GM18861 (cell line): ENCODE measurements at regions not wholly inside any gene's neighbourhood (a gene's known extent, or its start where the extent isn't known, plus 50 kb on each side); places are given as distances from the start of the nearest gene placed in this dataset.
"Not testable (repeated sequence)": the region's sequence is repeated elsewhere in the genome, so short reads cannot be mapped to it uniquely, and the experiment has no call there.

Experiments
- ATAC-seq: cut with Tn5 transposase; IDR thresholded peaks from one replicate; pipeline ENCODE4 v1.9.1; 2021; ENCODE audit not compliant: unreplicated experiment

GRCh38 chr5:120083851-120084542 is 380.1 kb upstream of the PRR16 start:
- no peak for ATAC-seq

DNA sequence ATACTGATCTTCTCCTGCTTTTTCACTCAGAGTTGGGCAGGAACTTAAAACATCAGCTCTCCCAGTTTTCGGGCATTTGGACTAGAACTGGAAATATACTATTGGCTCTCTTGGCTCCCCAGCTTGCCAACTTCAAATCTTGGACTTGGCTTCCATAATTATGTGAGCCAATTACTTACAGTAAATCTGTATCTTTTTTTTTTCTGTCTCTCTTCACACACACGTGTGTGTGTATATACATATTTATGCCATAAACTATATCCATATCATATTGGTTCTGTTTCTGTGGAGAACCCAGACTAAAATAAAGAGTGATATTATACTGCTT is 379.6 kb upstream of the PRR16 start:
- ATAC-seq: no peak

- no peak for ATAC-seq
These were observed 378.0 kb upstream of the PRR16 start for GRCh38 chr5:120086081-120086480.

DNA sequence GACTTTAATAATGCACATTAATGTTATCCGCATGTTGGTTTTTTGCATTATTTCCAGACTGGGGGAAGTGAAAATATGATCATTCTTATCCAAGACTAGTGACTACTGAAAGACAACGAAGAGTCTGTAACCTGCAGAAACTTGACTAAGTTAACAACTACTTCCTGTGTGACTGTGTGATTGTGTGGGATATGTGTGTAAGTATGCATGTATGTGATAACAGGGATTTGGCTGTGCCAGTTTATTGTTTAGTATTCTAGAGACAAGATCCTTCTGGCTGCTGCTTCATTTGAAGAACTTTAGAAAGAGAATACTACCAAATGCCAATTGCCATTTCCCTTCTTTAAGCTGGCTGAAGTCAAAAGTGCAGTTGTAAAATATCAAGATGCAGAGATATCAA is 375.7 kb upstream of the PRR16 start:
- ATAC-seq: no peak

- ATAC-seq: no peak
These were observed 375.3 kb upstream of the PRR16 start for GRCh38 chr5:120088836-120089235.

DNA sequence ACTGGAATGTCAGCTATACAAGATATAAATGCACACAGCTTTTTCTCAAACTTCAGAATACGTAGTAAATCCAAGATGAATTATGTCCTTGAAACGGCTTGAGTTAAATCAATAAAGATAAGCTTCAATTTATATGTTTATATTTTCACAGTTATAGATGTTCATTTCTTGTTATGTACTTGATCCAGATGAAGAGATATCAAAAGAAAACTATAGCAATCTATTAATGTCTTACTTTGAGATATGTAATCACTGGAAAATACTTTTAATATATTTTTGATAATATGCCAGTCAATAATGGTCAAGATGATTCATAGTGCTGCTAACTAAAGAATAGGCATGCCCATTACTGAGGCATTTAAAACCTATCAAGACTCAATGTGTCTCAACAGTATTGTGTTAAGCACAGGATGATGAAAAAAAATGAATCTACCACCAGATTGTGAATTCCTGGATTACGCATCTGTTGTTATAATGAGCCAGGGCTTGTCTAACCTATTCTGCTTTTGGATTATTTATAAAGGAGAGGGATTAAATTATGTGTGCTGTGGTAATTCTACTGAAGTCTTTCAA is 372.6 kb upstream of the PRR16 start:
- no peak for ATAC-seq

DNA sequence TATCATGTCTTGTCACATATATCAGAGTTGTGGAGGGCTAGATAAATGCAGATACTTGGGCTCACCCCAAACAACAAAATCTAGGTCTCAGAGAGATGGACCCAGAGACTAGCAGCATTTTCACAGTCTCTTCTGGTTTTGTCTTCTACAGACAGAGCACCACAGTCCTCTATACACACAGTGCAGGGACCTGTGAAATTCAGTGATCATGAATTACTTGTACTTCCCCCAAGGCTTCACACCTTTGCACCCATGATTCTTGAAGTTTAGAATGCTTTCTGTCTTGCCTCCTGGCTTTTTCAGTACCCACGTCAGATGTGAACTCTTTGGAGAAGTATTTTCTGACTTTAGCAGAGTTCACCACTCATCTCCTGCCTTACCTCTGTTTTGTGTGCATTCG is 371.5 kb upstream of the PRR16 start:
- no peak for ATAC-seq

DNA sequence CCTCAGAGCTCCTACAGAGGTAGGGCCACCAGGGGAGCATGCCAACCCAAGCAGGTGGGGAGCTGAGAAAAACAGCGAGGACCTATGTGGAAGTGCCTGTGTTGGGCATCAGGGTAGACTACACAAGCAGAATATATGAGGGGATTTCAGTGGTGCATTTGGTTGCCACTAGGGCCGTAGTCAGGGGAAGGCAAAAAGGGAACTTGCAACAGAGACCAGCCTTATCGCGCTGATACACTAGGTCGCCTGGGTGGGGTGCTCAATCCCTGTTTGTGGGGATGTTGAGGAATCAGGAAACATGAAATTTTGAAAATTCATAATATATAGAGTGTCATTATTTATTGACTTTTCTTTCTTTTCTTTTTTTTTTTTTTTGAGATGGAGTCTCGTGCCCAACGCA is 370.9 kb upstream of the PRR16 start:
- no peak for ATAC-seq

DNA sequence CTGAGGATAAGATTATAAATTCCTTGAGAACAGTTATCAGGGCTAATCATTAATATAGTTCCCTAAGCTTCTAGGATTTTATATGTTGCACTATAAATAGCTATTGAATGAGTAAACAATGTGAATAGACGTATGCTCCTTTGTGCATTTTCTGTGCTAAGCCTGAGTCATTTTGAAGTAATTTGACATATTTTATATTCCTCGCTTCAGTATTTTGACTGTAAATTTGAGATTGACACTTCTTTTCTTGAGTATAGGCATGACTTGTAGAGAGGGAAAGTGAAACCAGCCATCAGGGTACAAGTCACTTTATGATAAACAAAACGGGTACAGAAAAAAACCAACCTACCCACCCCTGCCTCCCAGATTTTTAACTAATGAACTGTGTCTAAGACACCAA is 367.7 kb upstream of the PRR16 start:
- no peak for ATAC-seq

GRCh38 chr5:120098426-120098825 is 365.7 kb upstream of the PRR16 start:
- ATAC-seq: no peak

- ATAC-seq: no peak
These were observed 365.1 kb upstream of the PRR16 start for GRCh38 chr5:120098902-120099535.

DNA sequence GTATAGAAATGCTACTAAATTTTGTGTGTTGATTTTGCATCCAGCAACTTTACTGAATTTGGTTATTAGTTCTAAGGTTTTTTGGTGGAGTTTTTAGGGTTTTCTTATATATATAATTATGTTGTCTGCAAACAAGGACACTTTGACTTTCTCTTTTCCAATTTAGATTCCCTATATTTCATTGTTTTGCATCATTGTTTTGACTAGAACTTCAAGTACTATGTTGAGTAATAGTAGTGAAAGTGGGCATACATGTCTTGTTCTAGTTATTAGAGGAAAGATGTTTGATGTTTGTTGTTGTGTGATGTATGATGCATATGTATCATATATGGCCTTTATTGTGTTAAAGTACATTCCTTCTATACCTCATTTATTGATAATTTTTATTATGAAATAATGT is 362.3 kb upstream of the PRR16 start:
- ATAC-seq: no peak

DNA sequence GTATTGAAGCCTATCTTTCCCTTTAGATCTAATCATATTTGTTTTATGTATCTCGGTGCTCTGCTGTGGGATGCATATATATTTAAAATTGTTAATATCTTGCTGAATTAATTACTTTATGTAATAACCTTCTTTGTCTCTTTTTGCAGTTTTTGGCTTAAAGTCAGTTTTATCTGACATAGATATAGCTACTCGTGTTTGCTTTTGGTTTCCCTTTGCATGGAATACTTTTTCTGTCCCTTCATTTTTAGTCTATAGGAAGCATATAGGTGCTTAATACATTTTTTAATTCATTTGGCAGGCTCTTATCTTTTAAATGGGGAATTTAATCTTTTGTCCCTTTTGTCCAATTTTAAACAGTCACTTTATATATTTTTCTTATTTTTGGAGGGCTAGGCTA is 360.6 kb upstream of the PRR16 start:
- no peak for ATAC-seq

DNA sequence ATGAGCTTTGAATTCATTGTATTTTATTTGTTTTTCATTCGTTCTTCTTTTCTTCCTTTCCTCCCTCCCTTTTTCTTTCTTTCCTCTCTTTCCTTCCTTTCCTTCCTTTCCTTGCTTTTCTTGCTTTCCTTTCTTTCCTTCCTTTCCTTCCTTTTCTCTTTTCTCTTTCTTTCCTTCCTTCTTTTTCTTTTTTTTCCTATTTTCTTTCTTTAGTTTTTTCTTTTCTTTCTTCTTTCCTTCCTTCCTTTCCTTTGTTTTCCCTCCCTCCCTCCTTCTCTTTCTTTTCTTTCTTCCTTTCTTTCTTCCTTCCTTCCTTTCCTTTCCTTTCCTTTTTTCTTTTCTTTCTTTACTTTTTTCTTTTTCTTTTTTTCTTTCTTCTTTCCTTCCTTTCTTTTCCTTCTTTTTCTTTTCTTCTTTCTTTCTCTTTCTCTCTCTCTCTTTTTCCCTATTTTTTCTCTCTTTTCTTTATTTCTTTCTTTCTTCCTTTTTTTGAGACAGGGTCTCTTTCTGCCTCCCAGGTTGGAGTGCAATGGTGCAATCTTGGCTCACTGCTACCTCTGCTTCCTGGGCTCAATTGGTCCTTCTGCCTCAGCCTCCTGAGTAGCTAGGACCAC is 357.1 kb upstream of the PRR16 start:
- no peak for ATAC-seq

DNA sequence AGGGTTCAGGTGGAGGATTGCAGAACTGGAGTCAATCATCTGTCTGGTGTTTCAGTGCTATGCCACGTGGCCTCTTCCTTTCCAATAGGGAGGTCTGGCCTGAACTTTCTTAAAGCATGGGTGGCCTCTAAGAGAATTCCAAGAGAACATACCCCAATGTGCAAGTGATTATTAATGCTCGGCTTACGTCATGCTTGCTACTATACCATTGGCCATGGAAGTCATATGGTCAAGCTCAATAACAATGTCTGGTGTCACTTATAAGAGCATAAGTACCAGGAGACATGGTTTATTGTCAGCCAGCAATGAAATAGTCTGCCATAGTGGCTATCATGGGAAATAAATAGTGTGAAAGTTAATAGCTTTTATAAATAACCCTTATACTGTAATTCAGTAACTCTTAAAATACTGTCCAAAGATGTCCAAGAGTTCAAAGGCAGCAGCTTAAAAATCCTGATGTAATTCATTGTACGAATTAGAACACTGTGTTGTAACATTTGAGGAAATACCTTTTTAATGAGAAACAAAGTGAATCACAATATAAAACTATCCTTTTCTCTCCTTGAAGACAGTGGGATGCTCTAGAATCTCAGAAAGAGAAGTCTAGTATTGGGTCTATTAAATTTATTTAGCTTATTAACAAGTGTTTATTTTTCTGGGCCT is 355.4 kb upstream of the PRR16 start:
- no peak for ATAC-seq

DNA sequence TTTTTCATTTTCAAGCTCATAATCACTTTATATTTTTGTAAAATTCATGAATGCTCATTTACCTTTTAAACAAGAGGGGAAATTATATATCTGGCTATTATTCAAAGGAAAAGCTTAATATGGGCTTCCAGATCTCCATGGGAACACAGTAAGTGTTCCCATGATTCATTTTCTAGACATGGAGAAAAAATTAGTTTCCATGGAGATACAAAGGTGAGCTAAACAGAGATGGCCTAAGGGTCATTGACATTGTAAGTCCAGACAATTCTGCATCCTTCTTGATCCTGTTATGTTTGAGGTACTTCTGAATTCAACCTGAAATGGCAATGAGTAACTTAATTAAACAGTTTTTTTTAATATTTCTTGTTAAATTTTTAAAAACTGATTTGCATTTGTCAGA is 341.4 kb upstream of the PRR16 start:
- ATAC-seq: no peak

GRCh38 chr5:120124031-120124430 is 340.1 kb upstream of the PRR16 start:
- no peak for ATAC-seq

- ATAC-seq: no peak
These were observed 339.1 kb upstream of the PRR16 start for GRCh38 chr5:120124961-120125360.

DNA sequence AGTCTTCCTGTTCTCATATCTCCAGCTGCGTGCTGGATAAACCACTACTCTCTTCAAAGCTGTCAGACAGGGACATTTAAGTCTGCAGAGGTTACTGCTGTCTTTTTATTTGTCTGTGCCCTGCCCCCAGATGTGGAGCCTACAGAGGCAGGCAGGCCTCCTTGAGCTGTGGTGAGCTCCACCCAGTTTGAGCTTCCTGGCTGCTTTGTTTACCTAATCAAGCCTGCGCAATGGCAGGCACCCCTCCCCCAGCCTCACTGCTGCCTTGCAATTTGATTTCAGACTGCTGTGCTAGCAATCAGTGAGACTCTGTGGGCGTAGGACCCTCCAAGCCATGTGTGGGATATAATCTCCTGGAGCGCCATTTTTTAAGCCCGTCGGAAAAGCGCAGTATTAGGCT is 331.8 kb upstream of the PRR16 start:
- ATAC-seq: not testable (repeated sequence)

DNA sequence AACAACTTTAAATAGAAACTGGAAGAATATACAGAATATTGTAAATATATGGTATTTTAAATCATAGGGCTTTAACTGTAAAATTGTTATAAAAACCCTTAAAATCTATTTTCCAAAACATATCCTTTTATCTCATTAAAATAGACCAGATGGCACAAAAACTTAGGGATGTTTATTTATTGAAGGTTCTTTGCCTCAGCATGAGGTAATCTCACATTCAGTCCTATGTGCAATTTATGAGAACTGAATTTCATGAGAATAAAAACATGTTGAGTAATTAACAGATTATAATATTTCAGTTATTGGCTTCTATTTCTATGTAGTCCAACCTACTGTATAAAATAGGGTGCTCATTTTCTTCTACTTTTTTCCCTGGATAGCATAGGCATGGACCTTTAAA is 329.2 kb upstream of the PRR16 start:
- ATAC-seq: no peak

DNA sequence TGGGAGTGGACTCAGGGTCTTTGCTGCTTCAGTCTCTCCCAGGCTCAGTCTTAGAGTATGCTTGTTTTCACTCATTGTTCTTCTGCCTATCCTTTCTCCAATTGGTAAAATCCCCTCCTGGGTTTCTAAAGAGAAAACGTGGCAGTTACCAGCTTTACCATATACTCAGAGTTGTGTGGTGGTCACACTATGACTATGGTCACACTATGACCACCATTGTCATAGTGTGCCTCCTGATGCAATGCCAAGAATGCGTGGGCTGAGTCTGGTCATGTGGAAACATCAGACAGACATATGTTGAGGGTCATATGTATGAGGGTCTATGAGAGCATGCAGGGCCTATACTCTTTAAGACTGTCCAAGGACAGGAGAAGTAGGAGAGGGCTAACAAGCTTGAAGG is 326.5 kb upstream of the PRR16 start:
- no peak for ATAC-seq

GRCh38 chr5:120139039-120139438 is 325.1 kb upstream of the PRR16 start:
- no peak for ATAC-seq
